ENCODE measurements at regions not wholly inside any gene's neighbourhood (a gene's known extent, or its start where the extent isn't known, plus 50 kb on each side); places are given as distances from the start of the nearest gene placed in this dataset.

DNA sequence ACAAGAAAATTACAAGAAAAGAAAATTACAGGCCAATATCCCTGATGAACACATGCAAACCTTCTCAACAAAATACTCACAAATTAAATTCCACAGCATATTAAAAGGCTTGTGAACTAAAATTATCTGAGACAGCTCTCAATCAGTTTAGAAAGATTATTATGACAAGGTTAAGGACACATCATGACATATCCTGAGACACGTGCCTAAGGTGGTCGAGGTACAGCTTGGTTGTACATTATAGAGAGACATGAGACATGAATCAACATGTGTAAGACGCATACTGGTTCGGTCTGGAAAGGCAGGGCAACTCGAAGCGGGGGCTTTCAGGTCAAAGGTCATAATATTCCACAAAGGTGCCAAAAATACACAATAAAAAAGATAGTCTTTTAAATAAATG is 598.3 kb upstream of the REG3G start:
- no peaks in the 10 kb centered on the region for H3K27me3 Mint-ChIP-seq (ENCODE audit: low read depth)
- no peaks in the 10 kb centered on the region for H3K9me3 Mint-ChIP-seq
- no peaks in the 10 kb centered on the region for H3K36me3 Mint-ChIP-seq (ENCODE audit: low read depth)
- H3K4me3 Mint-ChIP-seq: no peak overlapping the region
- TF ChIP-seq CTCF (IDR thresholded peaks at IDR 0.05; ENCODE audit: unreplicated experiment in 3 of 3): no peak
- H3K27ac Mint-ChIP-seq: no peak overlapping the region
- H3K4me1 Mint-ChIP-seq: no peaks in the 10 kb centered on the region

DNA sequence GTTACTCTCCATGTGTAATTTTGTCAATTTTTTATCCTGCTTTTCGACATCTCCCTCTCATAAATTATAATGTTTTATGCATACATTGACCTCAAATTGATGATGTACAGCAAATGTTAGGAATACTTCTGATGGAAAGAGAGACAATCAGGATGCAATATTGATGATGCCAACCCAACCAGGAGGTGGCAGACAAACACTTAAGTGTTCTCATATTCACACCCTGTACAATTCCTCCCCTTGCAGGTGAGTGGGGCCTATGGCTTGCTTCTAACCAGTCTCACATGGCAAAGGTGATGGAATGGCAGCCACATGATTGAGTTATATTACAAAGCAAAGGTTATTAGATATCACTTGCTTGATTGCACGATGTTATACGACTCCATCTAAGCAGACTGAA is 594.3 kb upstream of the REG3G start:
- TF ChIP-seq CTCF (IDR thresholded peaks at IDR 0.05; ENCODE audit: unreplicated experiment in 3 of 3): no peak
- H3K27ac Mint-ChIP-seq: no peak overlapping the region
- H3K4me3 Mint-ChIP-seq: no peak overlapping the region
- H3K27me3 Mint-ChIP-seq (ENCODE audit: low read depth): no peaks in the 10 kb centered on the region
- H3K9me3 Mint-ChIP-seq: no peaks in the 10 kb centered on the region
- H3K36me3 Mint-ChIP-seq (ENCODE audit: low read depth): no peaks in the 10 kb centered on the region
- no peaks in the 10 kb centered on the region for H3K4me1 Mint-ChIP-seq

- no peak overlapping the region for H3K4me3 Mint-ChIP-seq
- TF ChIP-seq CTCF (IDR thresholded peaks at IDR 0.05; ENCODE audit: unreplicated experiment in 3 of 3): no peak
- no peaks in the 10 kb centered on the region for H3K27me3 Mint-ChIP-seq (ENCODE audit: low read depth)
- no peaks in the 10 kb centered on the region for H3K4me1 Mint-ChIP-seq
- H3K9me3 Mint-ChIP-seq: peaks cover 4% of the 10 kb centered on the region
- H3K27ac Mint-ChIP-seq: no peak overlapping the region
- no peaks in the 10 kb centered on the region for H3K36me3 Mint-ChIP-seq (ENCODE audit: low read depth)
These were observed 586.4 kb upstream of the REG3G start for GRCh38 chr2:78439122-78439521.

DNA sequence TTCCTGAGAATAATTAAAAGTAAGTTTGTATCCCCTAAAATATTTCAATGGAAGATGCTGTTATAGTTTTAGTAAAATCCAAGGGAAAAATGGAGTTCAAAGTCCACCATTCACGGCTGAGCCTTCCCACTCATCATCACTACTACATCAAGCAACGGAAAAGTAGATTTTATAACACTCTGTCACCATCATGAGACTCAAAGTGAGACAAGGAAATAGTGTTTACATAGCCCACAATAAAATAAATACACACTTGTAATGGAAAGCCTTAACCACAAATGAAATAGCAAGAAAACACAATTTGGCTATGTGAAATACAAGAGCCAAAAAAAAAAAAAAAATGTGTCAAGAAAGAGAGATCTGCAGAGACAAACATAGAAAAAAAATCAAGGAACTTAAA is 569.9 kb upstream of the REG3G start:
- Mint-ChIP-seq H3K27ac (no peak overlapping the region), H3K4me3 (no peak overlapping the region), H3K9me3 (no peaks in the 10 kb centered on the region), H3K36me3 (ENCODE audit: low read depth) (no peaks in the 10 kb centered on the region), H3K27me3 (ENCODE audit: low read depth) (no peaks in the 10 kb centered on the region), H3K4me1 (no peaks in the 10 kb centered on the region)
- TF ChIP-seq CTCF (IDR thresholded peaks at IDR 0.05; ENCODE audit: unreplicated experiment in 3 of 3): no peak

DNA sequence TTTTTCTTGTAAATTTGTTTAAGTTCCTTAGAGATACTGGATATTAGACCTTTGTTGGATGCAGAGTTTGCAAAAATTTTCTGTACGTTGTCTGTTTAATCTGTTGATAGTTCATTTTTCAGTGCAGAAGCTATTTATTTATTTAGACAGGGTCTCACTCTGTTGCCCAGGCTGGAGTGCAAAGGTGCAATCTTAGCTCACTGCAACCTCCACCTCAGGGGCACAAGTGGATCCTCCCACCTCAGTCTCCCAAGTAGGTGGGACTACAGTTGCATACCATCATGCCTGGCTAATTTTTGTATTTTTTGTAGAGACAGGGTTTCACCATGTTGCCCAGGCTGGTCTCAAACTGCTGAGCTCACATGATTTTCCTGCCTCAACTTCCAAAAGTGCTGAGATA is 568.2 kb upstream of the REG3G start:
- TF ChIP-seq CTCF (IDR thresholded peaks at IDR 0.05; ENCODE audit: unreplicated experiment in 3 of 3): no peak
- Mint-ChIP-seq H3K27me3 (ENCODE audit: low read depth) (no peaks in the 10 kb centered on the region), H3K36me3 (ENCODE audit: low read depth) (no peaks in the 10 kb centered on the region), H3K4me3 (no peak overlapping the region), H3K9me3 (no peaks in the 10 kb centered on the region), H3K27ac (no peak overlapping the region), H3K4me1 (no peaks in the 10 kb centered on the region)

DNA sequence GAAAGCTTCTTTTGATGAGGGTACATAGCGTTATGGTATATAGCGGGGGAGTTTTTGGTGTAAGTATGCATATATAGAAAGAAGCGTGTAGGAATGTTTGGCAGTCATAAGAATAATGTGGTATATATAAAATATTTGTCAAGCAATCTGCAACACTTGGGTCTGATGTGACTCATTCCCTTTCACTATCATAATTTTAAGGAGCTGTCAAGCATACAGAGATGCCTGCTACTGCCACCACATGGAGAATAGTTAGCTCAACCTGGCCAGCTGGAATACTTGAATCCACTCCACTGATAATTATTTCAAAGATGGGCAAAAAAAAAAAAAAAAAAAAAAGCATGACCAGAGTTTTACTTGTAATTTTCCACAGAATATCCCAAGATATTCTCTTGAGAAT is 559.8 kb upstream of the REG3G start:
- Mint-ChIP-seq H3K4me1 (no peaks in the 10 kb centered on the region), H3K36me3 (ENCODE audit: low read depth) (no peaks in the 10 kb centered on the region), H3K27me3 (ENCODE audit: low read depth) (no peaks in the 10 kb centered on the region), H3K9me3 (no peaks in the 10 kb centered on the region), H3K4me3 (no peak overlapping the region), H3K27ac (no peak overlapping the region)
- no peak for TF ChIP-seq CTCF (IDR thresholded peaks at IDR 0.05; ENCODE audit: unreplicated experiment in 3 of 3)

Measured in nephron (organoid).